NB4 (cell line): ENCODE measurements at regions not wholly inside any gene's neighbourhood (a gene's known extent, or its start where the extent isn't known, plus 50 kb on each side); places are given as distances from the start of the nearest gene placed in this dataset.

ENCODE experiments used
- DNase-seq: peaks from one replicate; pipeline ENCODE4 v3.0.0; 2010; ENCODE audit warnings: low read depth
- H3K4me3 ChIP-seq: one replicate; pipeline ENCODE4 v1.5.1; 2011; ENCODE audit warnings: mild to moderate bottlenecking, low read depth, low read length, moderate library complexity
- MYC ChIP-seq: IDR thresholded peaks from 2 replicates; pipeline ENCODE4 v1.6.1; 2011; ENCODE audit warnings: low read depth, low read length
- POLR2A ChIP-seq: IDR thresholded peaks from 2 replicates; pipeline ENCODE4 v1.6.1; 2011; ENCODE audit warnings: mild to moderate bottlenecking; ENCODE audit not compliant: insufficient read length; ENCODE audit errors: extremely low read depth
- TF ChIP-seq, protein P1 (sequence below): IDR thresholded peaks from 2 replicates; pipeline ENCODE4 v1.6.1; 2011; ENCODE audit warnings: low read depth, low read length
- TF ChIP-seq, protein P2 (sequence below): IDR thresholded peaks from one replicate; pipeline ENCODE4 v1.5.1; 2012; ENCODE audit warnings: low read depth, low read length

DNA sequence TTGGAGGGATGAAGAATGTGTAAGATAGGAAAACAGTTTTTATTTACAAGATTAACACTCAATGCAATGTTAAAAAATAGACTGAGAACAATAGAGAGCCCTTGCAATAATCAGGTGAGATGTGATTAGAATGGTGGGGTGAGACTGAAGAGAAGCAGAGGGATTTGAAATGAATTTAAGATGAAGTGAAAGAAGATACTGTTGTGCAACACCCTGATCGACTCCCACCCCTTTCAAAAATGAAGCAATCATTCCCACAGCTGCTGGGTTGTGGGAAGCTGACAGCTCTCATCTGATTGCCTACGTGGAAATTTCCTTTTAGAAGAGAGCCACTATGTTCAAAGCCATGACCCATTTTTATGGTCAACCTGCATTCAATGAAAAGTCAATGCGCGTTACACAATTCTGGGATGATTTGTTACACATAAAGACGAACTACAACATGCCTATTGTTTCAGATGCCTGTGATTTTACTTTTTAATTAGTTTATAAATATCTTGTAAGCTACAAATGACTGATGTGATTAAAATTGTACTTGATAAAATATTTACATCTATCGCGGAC is 1374.8 kb downstream of the PCDH9 start:
- TF ChIP-seq POLR2A: no peak
- TF ChIP-seq, protein P1, sequence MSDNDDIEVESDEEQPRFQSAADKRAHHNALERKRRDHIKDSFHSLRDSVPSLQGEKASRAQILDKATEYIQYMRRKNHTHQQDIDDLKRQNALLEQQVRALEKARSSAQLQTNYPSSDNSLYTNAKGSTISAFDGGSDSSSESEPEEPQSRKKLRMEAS: no peak
- TF ChIP-seq MYC: no peak
- H3K4me3 ChIP-seq: no peak overlapping the region
- peak; percentile 14 for DNase-seq

DNA sequence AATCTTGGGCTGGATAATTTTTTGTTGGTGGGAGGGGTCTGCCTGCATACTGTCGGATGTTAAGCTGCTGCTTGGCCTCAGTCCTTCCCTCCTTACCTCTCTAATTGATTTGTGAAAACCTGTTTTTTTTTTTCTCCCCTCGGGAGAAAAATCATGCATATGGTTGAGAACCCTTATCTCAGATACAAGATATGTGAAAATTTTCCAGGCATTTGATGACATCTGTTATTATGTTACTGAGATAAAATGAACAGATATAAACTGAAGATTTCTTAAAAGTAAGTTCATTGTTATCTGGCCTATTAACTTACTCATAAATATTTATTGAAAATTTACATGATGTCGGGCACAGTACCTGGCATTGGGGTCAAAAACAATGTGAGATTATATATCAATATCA is 1375.7 kb downstream of the PCDH9 start:
- H3K4me3 ChIP-seq: no peak overlapping the region
- TF ChIP-seq MYC (no peak), POLR2A (no peak)
- TF ChIP-seq, protein P2, sequence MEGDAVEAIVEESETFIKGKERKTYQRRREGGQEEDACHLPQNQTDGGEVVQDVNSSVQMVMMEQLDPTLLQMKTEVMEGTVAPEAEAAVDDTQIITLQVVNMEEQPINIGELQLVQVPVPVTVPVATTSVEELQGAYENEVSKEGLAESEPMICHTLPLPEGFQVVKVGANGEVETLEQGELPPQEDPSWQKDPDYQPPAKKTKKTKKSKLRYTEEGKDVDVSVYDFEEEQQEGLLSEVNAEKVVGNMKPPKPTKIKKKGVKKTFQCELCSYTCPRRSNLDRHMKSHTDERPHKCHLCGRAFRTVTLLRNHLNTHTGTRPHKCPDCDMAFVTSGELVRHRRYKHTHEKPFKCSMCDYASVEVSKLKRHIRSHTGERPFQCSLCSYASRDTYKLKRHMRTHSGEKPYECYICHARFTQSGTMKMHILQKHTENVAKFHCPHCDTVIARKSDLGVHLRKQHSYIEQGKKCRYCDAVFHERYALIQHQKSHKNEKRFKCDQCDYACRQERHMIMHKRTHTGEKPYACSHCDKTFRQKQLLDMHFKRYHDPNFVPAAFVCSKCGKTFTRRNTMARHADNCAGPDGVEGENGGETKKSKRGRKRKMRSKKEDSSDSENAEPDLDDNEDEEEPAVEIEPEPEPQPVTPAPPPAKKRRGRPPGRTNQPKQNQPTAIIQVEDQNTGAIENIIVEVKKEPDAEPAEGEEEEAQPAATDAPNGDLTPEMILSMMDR: no peak
- TF ChIP-seq, protein P1: no peak
- no peak for DNase-seq

GRCh38 chr13:65844266-65844841 is 1385.8 kb downstream of the PCDH9 start:
- no peak overlapping the region for H3K4me3 ChIP-seq
- TF ChIP-seq MYC (no peak), POLR2A (no peak)
- TF ChIP-seq, protein P2: no peak
- TF ChIP-seq, protein P1: no peak
- no peak for DNase-seq

DNA sequence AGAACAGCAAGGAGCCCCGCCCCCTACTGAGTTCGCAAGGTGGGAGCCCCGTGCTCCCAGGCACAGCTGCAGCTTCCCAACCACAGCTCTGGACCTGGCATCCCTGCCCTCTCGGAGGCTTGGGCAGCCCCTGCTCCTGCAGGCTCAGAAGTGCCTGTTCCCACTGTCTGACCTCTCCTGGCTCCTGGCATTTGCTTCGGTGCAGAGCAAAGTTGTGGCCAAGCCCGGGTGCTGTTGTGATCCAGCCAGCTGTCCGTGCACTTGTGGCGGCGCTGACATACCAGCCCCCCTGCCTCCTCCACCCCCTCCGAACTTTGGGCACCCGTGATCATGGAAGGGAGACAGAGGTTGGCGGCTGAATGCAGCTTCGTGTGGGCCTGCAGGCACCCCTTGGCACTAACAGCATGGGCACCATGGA is 1386.8 kb downstream of the PCDH9 start:
- H3K4me3 ChIP-seq: no peak overlapping the region
- no peak for DNase-seq
- TF ChIP-seq, protein P1: no peak
- no peak for TF ChIP-seq POLR2A
- TF ChIP-seq, protein P2: no peak
- no peak for TF ChIP-seq MYC

DNA sequence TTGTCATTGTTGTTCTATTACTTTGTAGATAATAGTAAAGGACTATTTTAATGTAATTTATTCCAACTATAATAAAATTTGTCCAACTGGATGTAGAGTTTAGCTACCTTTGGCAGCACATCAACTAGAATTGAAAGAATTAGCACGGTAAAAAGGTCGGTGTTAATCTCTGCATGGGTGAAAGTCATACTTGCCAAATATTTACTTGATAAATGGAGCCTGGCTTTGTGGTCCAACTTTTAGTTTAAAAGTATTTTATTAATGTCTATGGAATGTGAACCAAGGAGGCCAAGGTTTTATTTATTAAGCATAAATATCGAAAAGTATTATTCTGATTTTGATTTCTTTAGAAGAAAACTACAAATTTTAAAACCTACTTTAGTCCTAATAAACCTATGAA is 1389.0 kb downstream of the PCDH9 start:
- no peak overlapping the region for H3K4me3 ChIP-seq
- TF ChIP-seq, protein P1: no peak
- TF ChIP-seq MYC (no peak), POLR2A (no peak)
- TF ChIP-seq, protein P2: no peak
- no peak for DNase-seq

- TF ChIP-seq POLR2A (no peak), MYC (no peak)
- TF ChIP-seq, protein P2: no peak
- TF ChIP-seq, protein P1: no peak
- no peak overlapping the region for H3K4me3 ChIP-seq
- DNase-seq: no peak
Observed at GRCh38 chr13:65836066-65836465, 1394.1 kb downstream of the PCDH9 start.
